ENCODE measurements at regions not wholly inside any gene's neighbourhood (a gene's known extent, or its start where the extent isn't known, plus 50 kb on each side); places are given as distances from the start of the nearest gene placed in this dataset.
A peak's percentile ranks its signal among the peaks of the same experiment; 100 is the strongest.

- Histone ChIP-seq H3K27me3 (ENCODE audit: control insufficient read depth in 3 of 3, insufficient read depth in 3 of 3, low read depth in 1 of 3, low read length in 3 of 3) (peaks cover 0 to 3% (median 0%) of the 10 kb centered on the region in 3 experiments), H2BK5ac (ENCODE audit: low read length) (no peak overlapping the region), H3K4me1 (ENCODE audit: control insufficient read depth in 2 of 2, insufficient read depth in 1 of 2, low read depth in 1 of 2, low read length in 2 of 2) (peaks cover 0 to 11% of the 10 kb centered on the region in 2 donors), H3K4me3 (ENCODE audit: low read length in 2 of 2) (no peak overlapping the region), H3K27ac (replicated peaks; ENCODE audit: low read length) (no peak overlapping the region), H2BK12ac (ENCODE audit: low read length) (no peak overlapping the region), H4K8ac (ENCODE audit: low read depth, low read length) (no peak overlapping the region), H3K18ac (ENCODE audit: low read length) (no peak overlapping the region), H3K4ac (ENCODE audit: low read length) (no peak overlapping the region), H3K23ac (ENCODE audit: low read depth, low read length, poor library complexity) (no peak overlapping the region), H3K9me3 (replicated peaks in 1 of 2; ENCODE audit: control insufficient read depth in 2 of 2, insufficient read depth in 1 of 2, low read depth in 1 of 2, low read length in 2 of 2) (no peaks in the 10 kb centered on the region), H3K4me2 (ENCODE audit: insufficient read depth, low read length, poor library complexity, severe bottlenecking) (no peak overlapping the region), H3K9ac (ENCODE audit: low read depth, low read length, poor library complexity) (no peak overlapping the region), H3K36me3 (replicated peaks in 1 of 2; ENCODE audit: control insufficient read depth in 2 of 2, insufficient read depth in 2 of 2, low read length in 2 of 2) (no peaks in the 10 kb centered on the region), H2BK15ac (ENCODE audit: low read length) (no peak overlapping the region), H3K14ac (ENCODE audit: low read length) (no peak overlapping the region), H4K91ac (ENCODE audit: low read depth, low read length, poor library complexity) (no peak overlapping the region), H2AK5ac (ENCODE audit: low read depth, low read length) (no peak overlapping the region), H3K79me1 (ENCODE audit: low read depth, low read length) (no peaks in the 10 kb centered on the region), H2AFZ (ENCODE audit: low read length) (no peak overlapping the region), H2BK120ac (ENCODE audit: low read depth, low read length) (no peak overlapping the region)
- no peak for DNase-seq (ENCODE audit: low spot score)
- WGBS, 2 donors (ENCODE audit: extremely low coverage in 2 of 2, insufficient read length in 2 of 2, insufficient replicate concordance in 1 of 2): no CpG with 5 or more reads among the region's 5 CpGs
Measured at GRCh38 chr5:135707302-135707701, 127.2 kb upstream of the SLC25A48 start.

- Histone ChIP-seq H3K79me1 (ENCODE audit: low read depth, low read length) (no peaks in the 10 kb centered on the region), H3K9ac (ENCODE audit: low read depth, low read length, poor library complexity) (no peak overlapping the region), H3K18ac (ENCODE audit: low read length) (no peak overlapping the region), H2AFZ (ENCODE audit: low read length) (no peak overlapping the region), H2BK120ac (ENCODE audit: low read depth, low read length) (no peak overlapping the region), H2BK15ac (ENCODE audit: low read length) (no peak overlapping the region), H2BK12ac (ENCODE audit: low read length) (no peak overlapping the region), H3K23ac (ENCODE audit: low read depth, low read length, poor library complexity) (no peak overlapping the region), H3K4me1 (ENCODE audit: control insufficient read depth in 2 of 2, insufficient read depth in 1 of 2, low read depth in 1 of 2, low read length in 2 of 2) (peaks cover 0 to 11% of the 10 kb centered on the region in 2 donors), H3K4me2 (ENCODE audit: insufficient read depth, low read length, poor library complexity, severe bottlenecking) (no peak overlapping the region), H3K4me3 (ENCODE audit: low read length in 2 of 2) (no peak overlapping the region), H2AK5ac (ENCODE audit: low read depth, low read length) (no peak overlapping the region), H3K36me3 (replicated peaks in 1 of 2; ENCODE audit: control insufficient read depth in 2 of 2, insufficient read depth in 2 of 2, low read length in 2 of 2) (no peaks in the 10 kb centered on the region), H4K91ac (ENCODE audit: low read depth, low read length, poor library complexity) (no peak overlapping the region), H3K27ac (replicated peaks; ENCODE audit: low read length) (no peak overlapping the region), H4K8ac (ENCODE audit: low read depth, low read length) (no peak overlapping the region), H3K14ac (ENCODE audit: low read length) (no peak overlapping the region), H3K9me3 (replicated peaks in 1 of 2; ENCODE audit: control insufficient read depth in 2 of 2, insufficient read depth in 1 of 2, low read depth in 1 of 2, low read length in 2 of 2) (no peaks in the 10 kb centered on the region), H3K4ac (ENCODE audit: low read length) (no peak overlapping the region), H2BK5ac (ENCODE audit: low read length) (no peak overlapping the region), H3K27me3 (ENCODE audit: control insufficient read depth in 3 of 3, insufficient read depth in 3 of 3, low read depth in 1 of 3, low read length in 3 of 3) (peaks cover 0 to 3% (median 0%) of the 10 kb centered on the region in 3 experiments)
- no CpG with 5 or more reads among the region's 4 CpGs for WGBS, 2 donors (ENCODE audit: extremely low coverage in 2 of 2, insufficient read length in 2 of 2, insufficient replicate concordance in 1 of 2)
- no peak for DNase-seq (ENCODE audit: low spot score)
Measured at GRCh38 chr5:135706893-135707292, 127.6 kb upstream of the SLC25A48 start.

GRCh38 chr5:135706474-135706873 lies 127.7 kb upstream of the CXCL14 start:
- H2BK5ac ChIP-seq (ENCODE audit: low read length): no peak overlapping the region
- H3K9me3 ChIP-seq (replicated peaks in 1 of 2; ENCODE audit: control insufficient read depth in 2 of 2, insufficient read depth in 1 of 2, low read depth in 1 of 2, low read length in 2 of 2): no peaks in the 10 kb centered on the region
- H3K27ac ChIP-seq (replicated peaks; ENCODE audit: low read length): no peak overlapping the region
- H2BK12ac ChIP-seq (ENCODE audit: low read length): no peak overlapping the region
- no peaks in the 10 kb centered on the region for H3K79me1 ChIP-seq (ENCODE audit: low read depth, low read length)
- H3K14ac ChIP-seq (ENCODE audit: low read length): peak overlapping the region; percentile 38
- no CpG with 5 or more reads among the region's 8 CpGs for WGBS, 2 donors (ENCODE audit: extremely low coverage in 2 of 2, insufficient read length in 2 of 2, insufficient replicate concordance in 1 of 2)
- no peak overlapping the region for H2AK5ac ChIP-seq (ENCODE audit: low read depth, low read length)
- peak overlapping the region; percentile 58 for H3K18ac ChIP-seq (ENCODE audit: low read length)
- no peak overlapping the region for H3K4me3 ChIP-seq (ENCODE audit: low read length in 2 of 2)
- H2BK120ac ChIP-seq (ENCODE audit: low read depth, low read length): no peak overlapping the region
- peaks cover 0 to 11% of the 10 kb centered on the region in 2 donors for H3K4me1 ChIP-seq (ENCODE audit: control insufficient read depth in 2 of 2, insufficient read depth in 1 of 2, low read depth in 1 of 2, low read length in 2 of 2)
- no peak overlapping the region for H4K8ac ChIP-seq (ENCODE audit: low read depth, low read length)
- H3K4ac ChIP-seq (ENCODE audit: low read length): no peak overlapping the region
- H3K27me3 ChIP-seq (ENCODE audit: control insufficient read depth in 3 of 3, insufficient read depth in 3 of 3, low read depth in 1 of 3, low read length in 3 of 3): peaks cover 0 to 3% (median 0%) of the 10 kb centered on the region in 3 experiments
- H3K4me2 ChIP-seq (ENCODE audit: insufficient read depth, low read length, poor library complexity, severe bottlenecking): no peak overlapping the region
- H3K36me3 ChIP-seq (replicated peaks in 1 of 2; ENCODE audit: control insufficient read depth in 2 of 2, insufficient read depth in 2 of 2, low read length in 2 of 2): no peaks in the 10 kb centered on the region
- no peak overlapping the region for H2BK15ac ChIP-seq (ENCODE audit: low read length)
- DNase-seq (ENCODE audit: low spot score): no peak
- H2AFZ ChIP-seq (ENCODE audit: low read length): no peak overlapping the region
- H4K91ac ChIP-seq (ENCODE audit: low read depth, low read length, poor library complexity): no peak overlapping the region
- peak overlapping the region; percentile 57 for H3K23ac ChIP-seq (ENCODE audit: low read depth, low read length, poor library complexity)
- peak overlapping the region; percentile 54 for H3K9ac ChIP-seq (ENCODE audit: low read depth, low read length, poor library complexity)

- Histone ChIP-seq H2BK15ac (ENCODE audit: low read length) (no peak overlapping the region), H2AFZ (ENCODE audit: low read length) (no peak overlapping the region), H3K9ac (ENCODE audit: low read depth, low read length, poor library complexity) (no peak overlapping the region), H3K9me3 (replicated peaks in 1 of 2; ENCODE audit: control insufficient read depth in 2 of 2, insufficient read depth in 1 of 2, low read depth in 1 of 2, low read length in 2 of 2) (no peaks in the 10 kb centered on the region), H4K91ac (ENCODE audit: low read depth, low read length, poor library complexity) (no peak overlapping the region), H2BK120ac (ENCODE audit: low read depth, low read length) (no peak overlapping the region), H3K27me3 (ENCODE audit: control insufficient read depth in 3 of 3, insufficient read depth in 3 of 3, low read depth in 1 of 3, low read length in 3 of 3) (peaks cover 0 to 3% (median 0%) of the 10 kb centered on the region in 3 experiments), H3K4me1 (ENCODE audit: control insufficient read depth in 2 of 2, insufficient read depth in 1 of 2, low read depth in 1 of 2, low read length in 2 of 2) (peaks cover 0 to 11% of the 10 kb centered on the region in 2 donors), H3K4me2 (ENCODE audit: insufficient read depth, low read length, poor library complexity, severe bottlenecking) (no peak overlapping the region), H2BK5ac (ENCODE audit: low read length) (no peak overlapping the region), H3K36me3 (replicated peaks in 1 of 2; ENCODE audit: control insufficient read depth in 2 of 2, insufficient read depth in 2 of 2, low read length in 2 of 2) (no peaks in the 10 kb centered on the region), H2BK12ac (ENCODE audit: low read length) (no peak overlapping the region), H2AK5ac (ENCODE audit: low read depth, low read length) (no peak overlapping the region), H3K23ac (ENCODE audit: low read depth, low read length, poor library complexity) (no peak overlapping the region), H3K4me3 (ENCODE audit: low read length in 2 of 2) (no peak overlapping the region), H3K18ac (ENCODE audit: low read length) (peak overlapping the region; percentile 63), H3K27ac (replicated peaks; ENCODE audit: low read length) (no peak overlapping the region), H4K8ac (ENCODE audit: low read depth, low read length) (no peak overlapping the region), H3K14ac (ENCODE audit: low read length) (no peak overlapping the region), H3K4ac (ENCODE audit: low read length) (no peak overlapping the region), H3K79me1 (ENCODE audit: low read depth, low read length) (no peaks in the 10 kb centered on the region)
- no peak for DNase-seq (ENCODE audit: low spot score)
- WGBS, 2 donors (ENCODE audit: extremely low coverage in 2 of 2, insufficient read length in 2 of 2, insufficient replicate concordance in 1 of 2): no CpG with 5 or more reads among the region's 5 CpGs
Measured at GRCh38 chr5:135705941-135706466, 127.2 kb upstream of the CXCL14 start.

All from neuronal stem cell (in vitro differentiated cells).